ENCODE measurements at regions not wholly inside any gene's neighbourhood (a gene's known extent, or its start where the extent isn't known, plus 50 kb on each side); places are given as distances from the start of the nearest gene placed in this dataset.

DNA sequence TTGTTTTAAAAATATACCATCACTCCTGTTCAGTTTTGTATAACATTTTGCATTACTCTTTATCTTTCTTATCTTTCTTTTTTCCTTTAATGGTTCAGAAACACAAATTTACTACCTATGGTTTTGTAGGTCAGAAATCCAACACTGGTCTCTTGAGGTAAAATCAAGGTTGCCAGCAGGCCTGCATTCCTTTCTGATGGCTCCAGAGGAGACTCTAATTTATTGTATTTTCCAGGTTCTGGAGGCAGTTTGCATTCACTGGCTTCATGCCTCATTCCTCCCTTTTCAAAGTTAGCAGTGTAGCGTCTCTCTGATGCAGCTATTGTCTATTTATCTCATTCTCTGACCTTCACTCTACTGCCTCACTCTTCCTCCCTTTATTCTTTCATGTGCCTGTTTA, 767.4 kb downstream of the SLITRK6 start:
- no peak for DNase-seq

DNA sequence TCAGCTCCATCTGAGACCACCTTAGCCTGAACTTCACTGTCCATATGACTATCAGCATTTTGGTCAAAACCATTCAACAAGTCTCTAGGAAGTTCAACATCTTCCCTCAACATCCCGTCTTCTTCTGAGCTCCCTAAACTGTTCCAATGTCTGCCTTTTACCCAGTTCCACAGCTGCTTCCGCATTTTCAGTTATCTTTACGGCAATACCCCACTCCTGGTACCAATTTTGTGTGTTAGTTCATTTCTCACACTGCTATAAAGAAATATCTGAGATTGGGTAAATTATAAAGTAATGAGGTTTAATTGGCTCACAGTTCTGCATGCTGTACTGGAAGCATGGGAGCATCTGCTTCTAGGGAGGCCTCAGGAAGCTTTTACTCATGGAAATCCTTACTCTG, 771.2 kb downstream of the SLITRK6 start:
- no peak for DNase-seq

- DNase-seq = no peak
Measured at GRCh38 chr13:85019121-85019520, 780.1 kb downstream of the SLITRK6 start.

GRCh38 chr13:85013006-85013405, 786.2 kb downstream of the SLITRK6 start:
- DNase-seq = no peak

- DNase-seq = no peak
Measured at GRCh38 chr13:85009447-85009846, 789.8 kb downstream of the SLITRK6 start.

GRCh38 chr13:84999252-84999651, 800.0 kb downstream of the SLITRK6 start:
- no peak for DNase-seq

DNA sequence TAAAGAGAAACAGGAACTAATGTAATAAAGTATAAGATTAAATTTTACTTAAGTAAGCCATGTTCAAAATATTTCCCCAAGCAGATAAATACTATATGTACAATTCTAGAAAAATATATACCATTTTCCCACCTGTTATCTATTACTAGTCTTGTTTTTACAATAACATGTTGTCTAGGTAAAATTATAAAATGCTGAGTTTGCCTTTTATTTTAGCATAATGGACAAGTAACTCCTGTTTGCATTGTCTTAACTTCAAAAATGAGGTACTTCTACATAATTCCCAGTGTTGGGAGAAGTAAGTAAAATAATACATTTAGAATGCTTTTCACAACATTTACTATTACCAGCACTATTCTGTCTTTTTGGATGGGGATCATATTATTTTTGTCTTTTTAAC, 800.5 kb downstream of the SLITRK6 start:
- no peak for DNase-seq

GRCh38 chr13:84997858-84998257, 801.4 kb downstream of the SLITRK6 start:
- DNase-seq = no peak

DNA sequence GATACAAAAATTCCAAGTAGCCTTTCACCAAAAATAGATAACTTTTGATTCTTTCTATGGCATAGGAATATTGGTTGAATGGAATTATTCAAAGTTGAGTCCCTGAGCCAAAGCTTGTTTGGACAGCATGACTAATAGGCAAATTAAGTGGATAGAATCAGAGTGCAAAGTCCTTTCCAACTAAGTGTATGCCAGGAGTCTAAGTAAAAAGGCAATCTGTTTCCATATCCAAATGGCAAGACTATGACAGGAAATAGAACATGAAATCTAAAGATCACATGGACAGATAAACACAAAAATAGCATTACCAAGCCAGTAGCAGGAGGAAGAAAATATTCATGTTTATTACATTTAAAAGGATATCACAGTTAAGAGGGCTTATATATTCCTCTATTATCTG, 804.6 kb downstream of the SLITRK6 start:
- no peak for DNase-seq

DNA sequence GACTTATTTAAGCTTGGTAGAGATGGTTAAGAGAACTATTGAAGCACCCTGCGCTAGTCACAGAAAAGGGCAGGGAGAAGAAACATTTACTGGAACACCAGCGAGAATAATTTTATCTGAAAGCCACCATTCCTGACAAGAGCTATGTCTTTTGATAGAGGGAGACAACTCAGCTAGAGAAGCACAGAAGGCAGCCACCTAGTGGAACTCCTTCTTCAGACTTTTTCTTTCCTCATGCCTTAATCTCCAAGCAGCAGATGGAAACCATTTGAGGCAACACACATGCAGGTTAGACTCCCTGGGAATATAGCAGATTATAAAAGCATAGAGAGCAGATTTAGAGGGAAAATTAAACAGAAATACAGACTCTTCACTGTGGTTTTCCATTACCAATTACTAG, 813.4 kb downstream of the SLITRK6 start:
- DNase-seq = no peak

DNA sequence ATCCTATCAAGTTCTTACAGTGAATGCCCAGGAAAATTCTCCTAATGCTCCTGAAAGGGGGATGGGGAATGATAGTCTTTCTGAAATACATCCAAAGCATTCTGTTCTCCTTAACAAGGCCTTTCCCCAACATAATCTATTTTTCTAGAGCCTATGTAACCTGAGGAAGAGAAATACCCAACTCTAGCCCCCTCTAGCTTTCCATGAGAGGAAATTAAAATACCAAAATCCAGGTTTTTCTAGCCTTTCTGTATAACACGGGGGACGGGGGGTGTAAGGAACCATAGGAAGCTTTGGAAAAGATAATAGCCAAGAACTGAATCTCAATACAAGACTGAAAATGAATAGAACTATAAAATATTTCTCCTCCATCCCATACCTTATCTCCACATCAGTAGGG, 815.9 kb downstream of the SLITRK6 start:
- DNase-seq = no peak

GRCh38 chr13:84980571-84980970, 818.6 kb downstream of the SLITRK6 start:
- no peak for DNase-seq

DNA sequence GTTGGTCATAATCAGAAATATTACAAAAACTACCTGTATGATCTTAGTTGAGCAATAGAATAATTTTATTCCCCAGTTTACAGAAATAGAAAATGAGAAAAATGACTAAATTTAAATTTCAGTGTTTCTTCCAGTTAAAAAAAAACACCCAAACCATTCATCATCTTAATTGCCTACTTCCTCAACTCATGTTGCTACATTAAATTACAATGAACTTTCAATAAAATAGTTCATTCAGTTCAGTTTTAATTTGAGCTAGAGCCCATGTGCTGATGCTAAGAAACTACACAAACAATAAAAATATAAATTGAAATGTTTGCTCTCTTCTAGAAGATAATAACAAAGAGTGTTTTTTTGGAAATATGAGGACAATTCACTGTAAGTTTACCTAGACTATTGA, 820.4 kb downstream of the SLITRK6 start:
- DNase-seq = no peak

- no peak for DNase-seq
Measured at GRCh38 chr13:84973661-84974060, 825.6 kb downstream of the SLITRK6 start.

- no peak for DNase-seq
Measured at GRCh38 chr13:84972907-84973306, 826.3 kb downstream of the SLITRK6 start.

DNA sequence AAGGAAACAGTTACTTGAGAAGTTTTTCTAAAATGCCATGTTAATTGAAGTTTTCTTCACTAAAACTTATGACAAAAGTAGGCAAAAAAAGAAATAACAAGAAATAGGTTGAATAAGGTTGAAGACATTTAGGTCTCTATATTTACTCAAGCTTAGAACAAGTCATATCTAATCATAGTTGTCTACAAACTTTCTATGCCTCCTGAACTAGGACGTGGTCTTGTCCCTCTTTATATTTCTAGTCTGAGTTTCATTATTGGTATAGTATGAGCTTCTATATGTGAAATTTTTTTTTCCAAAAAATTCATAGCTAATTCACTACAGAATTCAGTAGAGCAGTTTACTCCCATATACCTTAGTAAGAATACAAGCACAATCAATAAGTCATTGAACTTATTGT, 836.4 kb downstream of the SLITRK6 start:
- no peak for DNase-seq

GRCh38 chr13:84962141-84962750, 837.0 kb downstream of the SLITRK6 start:
- no peak for DNase-seq

- no peak for DNase-seq
Measured at GRCh38 chr13:84961023-84961422, 838.2 kb downstream of the SLITRK6 start.

DNA sequence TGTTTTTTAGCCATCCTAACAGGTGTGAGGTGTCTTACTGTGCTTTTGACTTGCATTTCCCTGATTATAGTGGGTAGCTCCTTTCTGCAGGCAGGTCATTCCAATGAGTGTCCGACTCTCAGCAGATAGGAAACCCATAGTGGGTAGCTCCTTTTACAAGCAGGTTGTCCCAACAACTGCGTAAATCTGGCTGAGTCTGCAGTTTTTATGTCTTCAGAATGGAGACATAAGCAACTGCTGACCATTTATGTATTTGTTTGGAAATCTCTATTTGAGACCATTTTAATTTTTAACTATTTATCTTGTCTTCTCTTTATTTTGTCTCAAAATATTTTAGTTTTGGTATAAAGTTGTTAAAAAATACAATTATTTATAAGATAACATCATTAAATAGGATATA, 839.4 kb downstream of the SLITRK6 start:
- DNase-seq = no peak

DNA sequence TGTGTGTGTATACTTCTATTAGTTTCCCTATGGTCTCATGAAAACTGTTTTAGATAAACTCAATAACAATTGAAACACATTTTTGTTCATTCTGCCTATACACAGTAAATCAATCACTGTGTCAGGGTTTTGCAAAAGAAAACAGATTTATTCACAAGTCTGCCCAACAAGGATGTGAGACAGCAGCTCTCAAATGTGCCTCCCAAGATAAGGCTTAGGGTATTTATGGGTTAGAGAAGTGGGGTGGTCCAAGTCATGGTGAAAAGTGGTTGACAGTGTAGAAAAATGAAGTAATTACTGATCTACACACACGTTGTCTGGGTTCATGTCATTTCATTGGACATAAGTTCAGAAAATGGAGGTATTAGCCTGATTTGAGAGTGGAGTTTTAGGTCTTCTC, 844.6 kb downstream of the SLITRK6 start:
- no peak for DNase-seq

DNA sequence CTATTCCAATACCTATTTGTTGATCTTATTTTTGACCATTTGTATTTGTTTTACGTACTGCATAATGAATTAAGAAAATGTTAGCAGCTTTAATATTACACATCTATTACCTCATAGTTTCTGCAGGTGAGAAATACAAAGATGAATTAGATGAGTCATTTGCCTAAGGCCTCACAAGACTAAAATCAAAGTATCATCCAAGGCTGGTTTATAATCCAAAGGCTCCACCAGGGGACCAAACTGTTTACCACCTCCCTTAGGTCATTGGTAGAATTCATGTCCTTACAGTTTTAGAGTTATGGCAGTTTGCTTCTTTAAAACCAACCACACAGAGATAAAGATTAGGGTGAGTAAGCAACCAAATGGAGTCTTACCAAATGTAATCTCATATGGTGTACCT, 848.1 kb downstream of the SLITRK6 start:
- no peak for DNase-seq

- DNase-seq = no peak
Measured at GRCh38 chr13:84946192-84946591, 853.0 kb downstream of the SLITRK6 start.

DNA sequence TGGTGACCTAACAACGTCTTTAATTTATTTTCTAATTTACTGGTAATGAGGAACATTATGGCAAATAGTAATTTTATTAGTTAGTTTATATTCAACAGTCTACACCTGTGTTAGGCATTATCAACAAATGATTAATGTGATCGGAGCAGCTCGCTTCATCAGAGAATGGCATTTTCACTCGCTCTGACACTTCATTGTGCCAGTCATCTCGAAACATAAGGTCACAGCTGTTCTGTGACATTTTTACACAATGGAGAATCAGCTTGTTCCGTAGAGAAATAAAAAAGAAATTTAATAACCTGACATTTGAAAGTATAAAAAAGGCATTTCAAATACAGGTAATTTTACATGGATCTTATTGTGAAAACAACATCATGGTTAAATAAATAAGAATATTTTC, 858.4 kb downstream of the SLITRK6 start:
- no peak for DNase-seq

- no peak for DNase-seq
Measured at GRCh38 chr13:84940167-84940566, 859.1 kb downstream of the SLITRK6 start.

GRCh38 chr13:84934911-84935310, 864.3 kb downstream of the SLITRK6 start:
- DNase-seq = no peak

GRCh38 chr13:84933797-84934196, 865.4 kb downstream of the SLITRK6 start:
- DNase-seq = no peak

Measured in CD4-positive, alpha-beta T cell treated with Interferon alpha-2 for 1 hour (primary cell).